SK-N-SH (cell line): ENCODE measurements at regions not wholly inside any gene's neighbourhood (a gene's known extent, or its start where the extent isn't known, plus 50 kb on each side); places are given as distances from the start of the nearest gene placed in this dataset.

ENCODE experiments used
- CTCF ChIA-PET: fragments of 300-600, 350-600 bp; formaldehyde crosslinking; extraction: SDS; loops from one replicate; lab custom pipeline; 2021; lab: Yijun Ruan, JAX
- POLR2A ChIA-PET: fragments of 350-600 bp; sonication (Branson Sonifier 250); formaldehyde crosslinking; extraction: SDS; loops from one replicate; lab custom pipeline; 2020; ENCODE audit warnings: antibody characterized with exemption, inconsistent platforms; lab: Yijun Ruan, JAX
- DNase-seq: peaks from one replicate; pipeline ENCODE4 v3.0.0; 2012
- H2AFZ ChIP-seq: fragments of 200-600 bp; sonication (generic); 2 replicates; pipeline ENCODE4 v1.8.1; 2016; ENCODE audit warnings: antibody characterized with exemption, mild to moderate bottlenecking, low read depth
- H3F3A ChIP-seq: fragments of 200-600 bp; sonication (generic); replicated peaks from 2 replicates; pipeline ENCODE3; 2016; ENCODE audit warnings: antibody characterized with exemption, mild to moderate bottlenecking; ENCODE audit not compliant: insufficient read depth
- H3K27ac ChIP-seq, 2 experiments: fragments of 200-500 bp in 1 of 2; fragments of 200-600 bp in 1 of 2; sonication (Bioruptor generic) in 1 of 2; sonication (generic), shearing (Covaris generic) in 1 of 2; 2 replicates each; pipeline versions ENCODE4 v1.5.1 to v1.6.1; 2014 to 2016; ENCODE audit warnings: low read depth in 2 of 2, inconsistent platforms in 1 of 2, low read length in 1 of 2, mild to moderate bottlenecking in 1 of 2, mixed read lengths in 1 of 2
- H3K27me3 ChIP-seq: fragments of 200-600 bp; sonication (generic), shearing (Covaris generic); 2 replicates; pipeline ENCODE4 v1.6.1; 2016; ENCODE audit warnings: mixed run types; ENCODE audit not compliant: insufficient read depth
- H3K36me3 ChIP-seq, 2 experiments: fragments of 200-500 bp in 1 of 2; fragments of 200-600 bp in 1 of 2; sonication (Bioruptor generic) in 1 of 2; sonication (generic) in 1 of 2; replicated peaks in 1 of 2; 2 replicates each; pipeline versions ENCODE3 to v1.5.1; 2014 to 2016; ENCODE audit warnings: low read length in 1 of 2, mild to moderate bottlenecking in 1 of 2; ENCODE audit not compliant: insufficient read depth in 2 of 2, control insufficient read depth in 1 of 2
- H3K4me1 ChIP-seq, 2 experiments: fragments of 200-500 bp in 1 of 2; fragments of 200-600 bp in 1 of 2; sonication (Bioruptor generic) in 1 of 2; sonication (generic), shearing (Covaris generic) in 1 of 2; 2 replicates each; pipeline versions ENCODE4 v1.5.1 to v1.6.1; 2014 to 2016; ENCODE audit warnings: low read depth in 1 of 2, low read length in 1 of 2, mixed run types in 1 of 2; ENCODE audit not compliant: insufficient read depth in 2 of 2, control insufficient read depth in 1 of 2
- H3K4me2 ChIP-seq: fragments of 200-600 bp; sonication (generic), shearing (Covaris generic); 2 replicates; pipeline ENCODE4 v1.6.1; 2017; ENCODE audit warnings: mixed run types
- H3K4me3 ChIP-seq, 2 experiments: fragments of 200-500 bp in 1 of 2; fragments of 200-600 bp in 1 of 2; sonication (Bioruptor generic) in 1 of 2; sonication (generic), shearing (Covaris generic) in 1 of 2; 2 replicates each; pipeline versions ENCODE4 v1.5.1 to v1.8.1; 2014 to 2016; ENCODE audit warnings: low read depth in 2 of 2, inconsistent platforms in 1 of 2, low read length in 1 of 2, mild to moderate bottlenecking in 1 of 2, mixed read lengths in 1 of 2, moderate library complexity in 1 of 2
- H3K79me2 ChIP-seq: fragments of 200-600 bp; sonication (generic); 2 replicates; pipeline ENCODE4 v1.8.1; 2017; ENCODE audit warnings: mild to moderate bottlenecking; ENCODE audit not compliant: insufficient read depth
- H3K9ac ChIP-seq: fragments of 200-600 bp; sonication (generic); 2 replicates; pipeline ENCODE4 v1.6.1; 2017; ENCODE audit warnings: mixed run types
- H3K9me2 ChIP-seq: fragments of 200-600 bp; sonication (generic); 2 replicates; pipeline ENCODE4 v1.6.1; 2017; ENCODE audit warnings: mixed run types
- H3K9me3 ChIP-seq: fragments of 200-600 bp; sonication (generic); 2 replicates; pipeline ENCODE4 v1.6.1; 2017; ENCODE audit warnings: mixed run types, mild to moderate bottlenecking, moderate library complexity
- H4K20me1 ChIP-seq: fragments of 200-600 bp; sonication (generic); 2 replicates; pipeline ENCODE4 v1.6.1; 2017; ENCODE audit warnings: mild to moderate bottlenecking, mixed run types; ENCODE audit not compliant: insufficient read depth
- ELF1 ChIP-seq: IDR thresholded peaks from 2 replicates; pipeline ENCODE4 v1.4.0; 2012
- EZH2phosphoT487 ChIP-seq: fragments of 200-600 bp; sonication (generic); IDR thresholded peaks from 2 replicates; pipeline ENCODE4 v1.6.1; 2017; ENCODE audit warnings: low read depth, mixed run types, mild to moderate bottlenecking, antibody characterized with exemption, moderate library complexity, borderline replicate concordance
- FOXJ3 ChIP-seq: sonication (generic); formaldehyde crosslinking; IDR thresholded peaks from 2 replicates; pipeline ENCODE4 v1.5.1; 2020; ENCODE audit warnings: mild to moderate bottlenecking, missing genetic modification reagents
- FOXM1 ChIP-seq: IDR thresholded peaks from 2 replicates; pipeline ENCODE4 v1.4.0; 2012; ENCODE audit warnings: low read depth, mild to moderate bottlenecking
- GABPA ChIP-seq: IDR thresholded peaks from 2 replicates; pipeline ENCODE4 v1.4.0; 2012; ENCODE audit warnings: low read depth, mild to moderate bottlenecking
- GATA2 ChIP-seq: sonication (generic); formaldehyde crosslinking; IDR thresholded peaks from 2 replicates; pipeline ENCODE4 v1.5.0; 2020; ENCODE audit warnings: mild to moderate bottlenecking, missing genetic modification reagents
- IRF3 ChIP-seq: fragments of 150-350 bp; IDR thresholded peaks from 2 replicates; pipeline ENCODE4 v1.6.1; 2016; ENCODE audit warnings: mild to moderate bottlenecking, low read depth, low read length
- JUND ChIP-seq: IDR thresholded peaks from 2 replicates; pipeline ENCODE4 v1.4.0; 2012
- MEF2A ChIP-seq: IDR thresholded peaks from 2 replicates; pipeline ENCODE4 v1.4.0; 2012; ENCODE audit warnings: low read depth, borderline replicate concordance
- MXI1 ChIP-seq: IDR thresholded peaks from 2 replicates; pipeline ENCODE4 v1.6.1; 2012; ENCODE audit warnings: mild to moderate bottlenecking, low read depth, low read length, improper control_type of control experiment
- NFIC ChIP-seq: IDR thresholded peaks from 2 replicates; pipeline ENCODE4 v1.4.0; 2012; ENCODE audit warnings: borderline replicate concordance
- RCOR1 ChIP-seq: fragments of 150-350 bp; IDR thresholded peaks from 2 replicates; pipeline ENCODE4 v1.6.1; 2017; ENCODE audit warnings: antibody characterized with exemption, low read length
- RFX5 ChIP-seq: IDR thresholded peaks from 2 replicates; pipeline ENCODE4 v1.6.1; 2012; ENCODE audit warnings: mild to moderate bottlenecking, improper control_type of control experiment, low read length
- SIN3A ChIP-seq: IDR thresholded peaks from 2 replicates; pipeline ENCODE4 v1.6.1; 2012; ENCODE audit warnings: low read depth, mild to moderate bottlenecking, low read length, moderate library complexity, borderline replicate concordance
- TAF1 ChIP-seq: IDR thresholded peaks from 2 replicates; pipeline ENCODE4 v1.6.1; 2012; ENCODE audit warnings: low read depth, mild to moderate bottlenecking, low read length, moderate library complexity, borderline replicate concordance
- TCF12 ChIP-seq: IDR thresholded peaks from 2 replicates; pipeline ENCODE4 v1.4.0; 2012
- TEAD4 ChIP-seq: IDR thresholded peaks from 2 replicates; pipeline ENCODE4 v1.4.0; 2012; ENCODE audit warnings: mild to moderate bottlenecking, borderline replicate concordance; ENCODE audit not compliant: insufficient read depth
- WGBS: methylation state at CpG from one replicate; pipeline ENCODE4 v1.1.6; 2017; ENCODE audit warnings: low lambda C conversion rate; 5-methylcytosine and 5-hydroxymethylcytosine counted together
- TF ChIP-seq, protein P1 (sequence below): IDR thresholded peaks from 2 replicates; pipeline ENCODE4 v1.4.0; 2012; ENCODE audit warnings: low read depth, borderline replicate concordance
- TF ChIP-seq, protein P2 (sequence below): fragments of 200-600 bp; sonication (generic); IDR thresholded peaks from 2 replicates; pipeline ENCODE4 v1.6.1; 2017; ENCODE audit warnings: antibody characterized with exemption, mild to moderate bottlenecking, moderate library complexity

DNA sequence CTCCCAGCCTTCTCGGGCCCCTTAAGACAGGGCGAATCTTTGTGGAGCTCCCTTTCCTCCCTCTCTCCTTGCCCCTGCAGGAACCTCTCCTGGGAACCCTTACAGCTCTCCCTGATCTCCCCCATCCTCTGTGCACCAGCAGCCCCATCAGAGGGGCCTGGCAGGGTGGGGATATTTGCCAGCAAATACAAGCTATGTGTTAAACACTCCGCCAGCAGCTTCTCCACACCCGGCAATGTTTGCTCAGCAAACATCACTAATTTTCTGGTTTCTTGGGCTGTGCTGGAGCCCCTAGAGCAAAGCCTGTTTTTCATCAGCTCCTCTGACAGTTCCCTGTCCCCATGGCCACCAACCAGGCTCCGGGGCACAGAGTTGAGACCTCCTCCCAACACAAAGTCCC lies 147.5 kb upstream of the LHX5 start:
- no peaks in the 10 kb centered on the region for H4K20me1 ChIP-seq
- no peaks in the 10 kb centered on the region for H3K79me2 ChIP-seq
- H3F3A ChIP-seq: no peaks in the 10 kb centered on the region
- CTCF ChIA-PET: interaction anchor here (0.7 kb wide), 1 partner anchor 18 kb away, joined by 3 read pairs; no protein-coding TSS in a partner anchor
- no peak overlapping the region for H3K4me3 ChIP-seq
- TF ChIP-seq TAF1 (no peak), SIN3A (no peak), IRF3 (no peak), JUND (no peak), ELF1 (no peak), RCOR1 (no peak), GATA2 (CRISPR knock-in tag) (no peak), RFX5 (no peak)
- TF ChIP-seq, protein P1, sequence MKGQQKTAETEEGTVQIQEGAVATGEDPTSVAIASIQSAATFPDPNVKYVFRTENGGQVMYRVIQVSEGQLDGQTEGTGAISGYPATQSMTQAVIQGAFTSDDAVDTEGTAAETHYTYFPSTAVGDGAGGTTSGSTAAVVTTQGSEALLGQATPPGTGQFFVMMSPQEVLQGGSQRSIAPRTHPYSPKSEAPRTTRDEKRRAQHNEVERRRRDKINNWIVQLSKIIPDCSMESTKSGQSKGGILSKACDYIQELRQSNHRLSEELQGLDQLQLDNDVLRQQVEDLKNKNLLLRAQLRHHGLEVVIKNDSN: no peak
- TF ChIP-seq, all 33 proteins: peak for 0
- no peaks in the 10 kb centered on the region for H3K4me1 ChIP-seq
- no peaks in the 10 kb centered on the region for H3K36me3 ChIP-seq
- POLR2A ChIA-PET: no interaction called here
- no peak overlapping the region for H2AFZ ChIP-seq
- H3K27me3 ChIP-seq: no peaks in the 10 kb centered on the region
- no peak overlapping the region for H3K27ac ChIP-seq
- no peaks in the 10 kb centered on the region for H3K9me2 ChIP-seq
- H3K9me3 ChIP-seq: no peaks in the 10 kb centered on the region
- no peak overlapping the region for H3K4me2 ChIP-seq
- no peak for DNase-seq
- WGBS: 20% methylated on average over 5 of the region's 5 CpGs
- H3K9ac ChIP-seq: no peak overlapping the region

DNA sequence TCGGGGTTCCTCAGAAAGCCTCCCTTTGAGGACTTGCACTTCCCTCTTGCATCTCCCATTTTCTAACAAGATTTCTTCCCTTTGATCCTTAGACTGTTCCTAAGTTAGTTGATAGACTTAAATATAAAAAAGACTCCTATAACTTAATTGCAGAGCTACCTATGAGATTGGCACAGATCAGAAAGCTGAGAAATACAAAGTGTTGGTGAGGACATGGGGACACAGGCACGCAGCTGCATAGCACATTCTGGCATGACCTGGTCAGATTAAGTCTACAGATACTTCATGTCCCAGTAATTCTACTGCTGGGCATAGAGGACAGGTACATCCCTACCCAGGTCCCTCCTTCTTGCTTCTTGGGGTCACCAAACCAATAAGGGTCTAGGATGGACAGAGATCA lies 141.7 kb upstream of the LHX5 start:
- POLR2A ChIA-PET: interaction anchor here (0.7 kb wide), 1 partner anchor 10 kb away, joined by 3 read pairs; no protein-coding TSS in a partner anchor
- CTCF ChIA-PET: interaction anchor here (0.8 kb wide), 1 partner anchor 12 kb away, joined by 4 read pairs; no protein-coding TSS in a partner anchor

More for the DNA sequence above, 141.7 kb upstream of the LHX5 start:
- WGBS: 27% methylated on average over 2 of the region's 2 CpGs
- no peak overlapping the region for H2AFZ ChIP-seq
- no peak for DNase-seq
- H3F3A ChIP-seq: no peaks in the 10 kb centered on the region
- H3K4me2 ChIP-seq: no peak overlapping the region
- H3K27ac ChIP-seq: no peak overlapping the region
- peaks cover 26% of the 10 kb centered on the region for H3K27me3 ChIP-seq
- no peaks in the 10 kb centered on the region for H3K36me3 ChIP-seq
- no peaks in the 10 kb centered on the region for H3K9me3 ChIP-seq
- no peak overlapping the region for H3K9ac ChIP-seq
- H3K9me2 ChIP-seq: no peaks in the 10 kb centered on the region
- no peaks in the 10 kb centered on the region for H3K79me2 ChIP-seq
- H4K20me1 ChIP-seq: no peaks in the 10 kb centered on the region
- H3K4me1 ChIP-seq: no peaks in the 10 kb centered on the region
- H3K4me3 ChIP-seq: no peak overlapping the region
- TF ChIP-seq SIN3A: no peak
- no peak for TF ChIP-seq MXI1
- TF ChIP-seq TCF12: no peak
- TF ChIP-seq EZH2phosphoT487: no peak
- no peak for TF ChIP-seq GABPA
- TF ChIP-seq MEF2A: no peak
- no peak for TF ChIP-seq TAF1
- no peak for TF ChIP-seq TEAD4
- TF ChIP-seq, protein P2, sequence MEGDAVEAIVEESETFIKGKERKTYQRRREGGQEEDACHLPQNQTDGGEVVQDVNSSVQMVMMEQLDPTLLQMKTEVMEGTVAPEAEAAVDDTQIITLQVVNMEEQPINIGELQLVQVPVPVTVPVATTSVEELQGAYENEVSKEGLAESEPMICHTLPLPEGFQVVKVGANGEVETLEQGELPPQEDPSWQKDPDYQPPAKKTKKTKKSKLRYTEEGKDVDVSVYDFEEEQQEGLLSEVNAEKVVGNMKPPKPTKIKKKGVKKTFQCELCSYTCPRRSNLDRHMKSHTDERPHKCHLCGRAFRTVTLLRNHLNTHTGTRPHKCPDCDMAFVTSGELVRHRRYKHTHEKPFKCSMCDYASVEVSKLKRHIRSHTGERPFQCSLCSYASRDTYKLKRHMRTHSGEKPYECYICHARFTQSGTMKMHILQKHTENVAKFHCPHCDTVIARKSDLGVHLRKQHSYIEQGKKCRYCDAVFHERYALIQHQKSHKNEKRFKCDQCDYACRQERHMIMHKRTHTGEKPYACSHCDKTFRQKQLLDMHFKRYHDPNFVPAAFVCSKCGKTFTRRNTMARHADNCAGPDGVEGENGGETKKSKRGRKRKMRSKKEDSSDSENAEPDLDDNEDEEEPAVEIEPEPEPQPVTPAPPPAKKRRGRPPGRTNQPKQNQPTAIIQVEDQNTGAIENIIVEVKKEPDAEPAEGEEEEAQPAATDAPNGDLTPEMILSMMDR: no peak
- no peak for TF ChIP-seq NFIC
- TF ChIP-seq FOXM1: no peak
- TF ChIP-seq GATA2 (CRISPR knock-in tag): no peak
- no peak for TF ChIP-seq RCOR1
- TF ChIP-seq FOXJ3 (CRISPR knock-in tag): no peak
- TF ChIP-seq ELF1: no peak
- no peak for TF ChIP-seq IRF3
- no peak for TF ChIP-seq RFX5
